ENCODE measurements at regions not wholly inside any gene's neighbourhood (a gene's known extent, or its start where the extent isn't known, plus 50 kb on each side); places are given as distances from the start of the nearest gene placed in this dataset.

- no peaks in the 10 kb centered on the region; the same call in 1 of the 2 replicates for H3K27me3 ChIP-seq (ENCODE audit: insufficient read depth, low read length)
- H3K9me3 ChIP-seq (ENCODE audit: low read length): peaks cover 4% of the 10 kb centered on the region
- no peak overlapping the region for H3K27ac ChIP-seq (ENCODE audit: low read depth, low read length, poor library complexity, severe bottlenecking)
- TF ChIP-seq CTCF (IDR thresholded peaks at IDR 0.05; ENCODE audit: low read length): no peak
- TF ChIP-seq EZH2 (IDR thresholded peaks at IDR 0.05; ENCODE audit: borderline replicate concordance, low read length): no peak
- no peaks in the 10 kb centered on the region for H3K36me3 ChIP-seq (ENCODE audit: insufficient read depth, low read length)
- H3K9ac ChIP-seq (ENCODE audit: low read length): no peak overlapping the region
- H3F3A ChIP-seq (ENCODE audit: insufficient read depth, low read length): no peaks in the 10 kb centered on the region
- H3K79me2 ChIP-seq (ENCODE audit: insufficient read depth, low read length): no peaks in the 10 kb centered on the region
- H3K4me3 ChIP-seq (ENCODE audit: low read depth, low read length, poor library complexity, severe bottlenecking): no peak overlapping the region
- H4K20me1 ChIP-seq (ENCODE audit: insufficient read depth, low read length): no peaks in the 10 kb centered on the region
- H2AFZ ChIP-seq (ENCODE audit: low read length): no peak overlapping the region
- no peaks in the 10 kb centered on the region for H3K9me2 ChIP-seq (ENCODE audit: low read depth, low read length)
- no peaks in the 10 kb centered on the region for H3K4me1 ChIP-seq (ENCODE audit: insufficient read depth, low read length, severe bottlenecking)
- H3K4me2 ChIP-seq (ENCODE audit: low read length): no peak overlapping the region
Observed at GRCh38 chr10:70976063-70976695, 87.8 kb upstream of the PCBD1 start.

GRCh38 chr10:70977625-70978024, 89.3 kb upstream of the PCBD1 start:
- H3K9ac ChIP-seq (ENCODE audit: low read length): no peak overlapping the region
- H3K79me2 ChIP-seq (ENCODE audit: insufficient read depth, low read length): no peaks in the 10 kb centered on the region
- no peaks in the 10 kb centered on the region for H3F3A ChIP-seq (ENCODE audit: insufficient read depth, low read length)
- TF ChIP-seq CTCF (IDR thresholded peaks at IDR 0.05; ENCODE audit: low read length): no peak
- TF ChIP-seq EZH2 (IDR thresholded peaks at IDR 0.05; ENCODE audit: borderline replicate concordance, low read length): no peak
- no peaks in the 10 kb centered on the region for H3K9me2 ChIP-seq (ENCODE audit: low read depth, low read length)
- no peaks in the 10 kb centered on the region for H3K9me3 ChIP-seq (ENCODE audit: low read length)
- H3K27me3 ChIP-seq (ENCODE audit: insufficient read depth, low read length): no peaks in the 10 kb centered on the region; the same call in 1 of the 2 replicates
- no peak overlapping the region for H3K4me3 ChIP-seq (ENCODE audit: low read depth, low read length, poor library complexity, severe bottlenecking)
- no peak overlapping the region for H3K27ac ChIP-seq (ENCODE audit: low read depth, low read length, poor library complexity, severe bottlenecking)
- no peaks in the 10 kb centered on the region for H3K36me3 ChIP-seq (ENCODE audit: insufficient read depth, low read length)
- no peaks in the 10 kb centered on the region for H4K20me1 ChIP-seq (ENCODE audit: insufficient read depth, low read length)
- no peaks in the 10 kb centered on the region for H3K4me1 ChIP-seq (ENCODE audit: insufficient read depth, low read length, severe bottlenecking)
- H2AFZ ChIP-seq (ENCODE audit: low read length): no peak overlapping the region
- no peak overlapping the region for H3K4me2 ChIP-seq (ENCODE audit: low read length)

- H3K4me1 ChIP-seq (ENCODE audit: insufficient read depth, low read length, severe bottlenecking): no peaks in the 10 kb centered on the region
Observed at GRCh38 chr10:70978181-70978580, 89.8 kb upstream of the PCBD1 start.

More at GRCh38 chr10:70978181-70978580, 89.8 kb upstream of the PCBD1 start:
- no peaks in the 10 kb centered on the region for H3F3A ChIP-seq (ENCODE audit: insufficient read depth, low read length)
- no peak overlapping the region for H3K4me3 ChIP-seq (ENCODE audit: low read depth, low read length, poor library complexity, severe bottlenecking)
- H2AFZ ChIP-seq (ENCODE audit: low read length): no peak overlapping the region
- no peaks in the 10 kb centered on the region for H3K36me3 ChIP-seq (ENCODE audit: insufficient read depth, low read length)
- H3K9me2 ChIP-seq (ENCODE audit: low read depth, low read length): no peaks in the 10 kb centered on the region
- H3K9ac ChIP-seq (ENCODE audit: low read length): no peak overlapping the region
- no peak overlapping the region for H3K27ac ChIP-seq (ENCODE audit: low read depth, low read length, poor library complexity, severe bottlenecking)
- no peaks in the 10 kb centered on the region for H4K20me1 ChIP-seq (ENCODE audit: insufficient read depth, low read length)
- H3K9me3 ChIP-seq (ENCODE audit: low read length): no peaks in the 10 kb centered on the region
- no peak overlapping the region for H3K4me2 ChIP-seq (ENCODE audit: low read length)
- no peaks in the 10 kb centered on the region; the same call in 1 of the 2 replicates for H3K27me3 ChIP-seq (ENCODE audit: insufficient read depth, low read length)
- TF ChIP-seq CTCF (IDR thresholded peaks at IDR 0.05; ENCODE audit: low read length): no peak
- TF ChIP-seq EZH2 (IDR thresholded peaks at IDR 0.05; ENCODE audit: borderline replicate concordance, low read length): no peak
- no peaks in the 10 kb centered on the region for H3K79me2 ChIP-seq (ENCODE audit: insufficient read depth, low read length)
